Endothelial cell of umbilical vein (primary cell): ENCODE measurements at regions not wholly inside any gene's neighbourhood (a gene's known extent, or its start where the extent isn't known, plus 50 kb on each side); places are given as distances from the start of the nearest gene placed in this dataset.

Source experiments
- CTCF ChIP-seq, 2 donors: IDR thresholded peaks; 1 replicate in 1 of 2; 2 replicates in 1 of 2; pipeline ENCODE4 v1.5.1; 2011; ENCODE audit warnings: low read length in 2 of 2, mild to moderate bottlenecking in 2 of 2, moderate library complexity in 2 of 2, control low read depth in 1 of 2, inconsistent platforms in 1 of 2, low read depth in 1 of 2; ENCODE audit not compliant: insufficient read depth in 1 of 2; ENCODE audit errors: extremely low read depth in 1 of 2
- EZH2 ChIP-seq: IDR thresholded peaks from 2 replicates; pipeline ENCODE4 v1.6.1; 2012; ENCODE audit warnings: borderline replicate concordance, low read depth, mild to moderate bottlenecking, moderate library complexity, low read length, inconsistent platforms; ENCODE audit not compliant: severe bottlenecking
- FOS ChIP-seq: IDR thresholded peaks from 2 replicates; pipeline ENCODE4 v1.6.1; 2011; ENCODE audit warnings: mild to moderate bottlenecking, low read length, moderate library complexity, borderline replicate concordance; ENCODE audit not compliant: insufficient read depth
- JUN ChIP-seq: IDR thresholded peaks from 2 replicates; pipeline ENCODE4 v1.6.1; 2011; ENCODE audit warnings: borderline replicate concordance, low read depth; ENCODE audit not compliant: insufficient read length, insufficient read depth
- MAX ChIP-seq: IDR thresholded peaks from 2 replicates; pipeline ENCODE4 v1.6.1; 2011; ENCODE audit not compliant: insufficient read depth, insufficient read length
- POLR2A ChIP-seq: IDR thresholded peaks from 2 replicates; pipeline ENCODE4 v1.6.1; 2012; ENCODE audit warnings: low read depth, mild to moderate bottlenecking, control low read depth, low read length
- POLR2AphosphoS5 ChIP-seq: IDR thresholded peaks from 2 replicates; pipeline ENCODE4 v1.6.1; 2012; ENCODE audit warnings: low read depth, mild to moderate bottlenecking, control low read depth, low read length, moderate library complexity; ENCODE audit not compliant: insufficient read depth

GRCh38 chr11:105432241-105432995, 177.5 kb upstream of the GRIA4 start:
- TF ChIP-seq JUN, result no peak
- TF ChIP-seq CTCF (IDR thresholded peaks at IDR 0.05; ENCODE audit: extremely low read depth in 1 of 2, insufficient read depth in 1 of 2, low read depth in 1 of 2, low read length in 2 of 2), result no peak
- TF ChIP-seq POLR2A, result no peak
- TF ChIP-seq EZH2, result no peak
- no peak for TF ChIP-seq MAX
- no peak for TF ChIP-seq POLR2AphosphoS5
- no peak for TF ChIP-seq FOS
